Mucosa of rectum (tissue), 2 donors: ENCODE measurements at regions not wholly inside any gene's neighbourhood (a gene's known extent, or its start where the extent isn't known, plus 50 kb on each side); places are given as distances from the start of the nearest gene placed in this dataset.

ENCODE experiments used
- H3K27ac ChIP-seq, 2 donors: one replicate each; pipeline ENCODE4 v1.7.0; 2013; ENCODE audit warnings: inconsistent platforms in 2 of 2, low read depth in 2 of 2, low read length in 2 of 2
- H3K27me3 ChIP-seq, 2 donors: one replicate each; pipeline ENCODE4 v1.7.0; 2013; ENCODE audit warnings: low read length in 2 of 2; ENCODE audit not compliant: control insufficient read depth in 2 of 2, insufficient read depth in 2 of 2
- H3K36me3 ChIP-seq, 2 donors: one replicate each; pipeline ENCODE4 v1.7.0; 2013; ENCODE audit warnings: low read length in 2 of 2; ENCODE audit not compliant: control insufficient read depth in 2 of 2, insufficient read depth in 2 of 2
- H3K4me1 ChIP-seq, 2 donors: one replicate each; pipeline ENCODE4 v1.7.0; 2013; ENCODE audit warnings: low read length in 2 of 2, mild to moderate bottlenecking in 1 of 2; ENCODE audit not compliant: control insufficient read depth in 2 of 2, insufficient read depth in 2 of 2
- H3K4me3 ChIP-seq, 2 donors: one replicate each; pipeline ENCODE4 v1.7.0; 2013; ENCODE audit warnings: low read length in 2 of 2
- H3K9ac ChIP-seq, 2 donors: one replicate each; pipeline ENCODE4 v1.7.0; 2013; ENCODE audit warnings: low read length in 2 of 2, low read depth in 1 of 2, mild to moderate bottlenecking in 1 of 2
- H3K9me3 ChIP-seq, 2 donors: one replicate each; pipeline ENCODE4 v1.7.0; 2013; ENCODE audit warnings: low read length in 2 of 2; ENCODE audit not compliant: control insufficient read depth in 2 of 2
- donor health status: healthy.
- donor health status: Normal muscosa, but diverticular disease.

DNA sequence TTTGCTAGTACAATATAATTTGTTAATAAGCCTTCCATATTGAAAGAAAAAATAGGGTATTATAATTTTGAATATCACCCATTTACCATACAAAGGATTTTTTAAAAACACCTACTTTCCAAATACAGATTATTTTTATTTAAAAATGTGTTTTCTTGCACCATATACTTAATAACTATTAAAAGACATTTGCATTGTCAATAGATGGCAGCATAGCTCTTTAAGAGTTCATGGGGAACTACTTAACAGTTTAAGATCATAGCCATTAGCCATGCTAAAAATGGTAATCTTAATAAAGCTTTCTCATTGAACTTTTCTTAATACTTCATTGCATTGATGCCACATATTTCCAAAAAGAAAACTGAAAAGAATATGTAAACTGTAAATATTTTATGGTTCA is 1995.9 kb downstream of the C4orf33 start:
- no peaks in the 10 kb centered on the region for H3K9me3 ChIP-seq
- H3K27ac ChIP-seq, result no peak overlapping the region
- H3K27me3 ChIP-seq, result no peaks in the 10 kb centered on the region
- H3K36me3 ChIP-seq, result no peaks in the 10 kb centered on the region
- no peaks in the 10 kb centered on the region for H3K4me1 ChIP-seq
- no peak overlapping the region for H3K9ac ChIP-seq
- H3K4me3 ChIP-seq, result no peak overlapping the region

DNA sequence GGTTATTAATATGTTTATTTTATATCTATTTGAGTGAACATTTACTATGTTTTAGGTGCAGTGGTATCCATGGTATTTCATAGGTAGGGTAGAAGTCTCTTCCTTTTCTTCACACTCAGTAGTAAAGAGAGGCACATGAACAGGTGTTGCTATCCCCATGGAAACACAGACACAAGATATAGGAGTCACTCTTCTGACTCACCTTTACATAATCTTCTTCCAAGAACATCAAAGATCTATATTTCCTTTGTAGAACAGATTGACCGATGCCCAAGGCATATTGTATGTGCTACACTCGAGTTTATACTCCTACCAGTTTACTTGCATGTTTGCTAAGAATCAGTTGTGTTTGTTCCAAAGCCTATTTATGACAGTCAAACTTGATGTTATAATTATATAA is 1997.4 kb downstream of the C4orf33 start:
- Histone ChIP-seq H3K36me3 (no peaks in the 10 kb centered on the region), H3K4me1 (no peaks in the 10 kb centered on the region), H3K27me3 (no peaks in the 10 kb centered on the region), H3K9me3 (no peaks in the 10 kb centered on the region), H3K27ac (no peak overlapping the region), H3K9ac (no peak overlapping the region), H3K4me3 (no peak overlapping the region)

DNA sequence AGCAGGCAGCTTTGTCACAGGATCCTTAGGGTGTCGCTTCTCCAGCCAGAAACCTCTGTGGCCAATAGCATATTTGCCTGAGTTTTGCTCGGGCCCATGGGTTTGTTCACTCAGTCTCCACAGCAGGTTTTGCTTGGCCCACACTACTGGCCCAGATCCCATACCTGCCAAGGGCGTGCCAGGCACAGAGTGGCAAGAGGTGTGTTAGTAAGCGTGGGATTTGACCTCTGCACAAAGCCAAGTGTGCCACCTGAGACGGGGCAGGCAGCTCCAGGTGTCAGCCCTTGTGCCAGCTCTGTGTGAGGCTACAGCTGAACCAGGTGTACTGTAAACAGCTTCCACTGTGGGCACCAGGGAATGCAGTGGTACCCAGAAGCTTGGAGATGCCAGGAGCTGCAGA is 2003.0 kb downstream of the C4orf33 start:
- Histone ChIP-seq H3K27ac (no peak overlapping the region), H3K9me3 (peaks cover 0 to 3% of the 10 kb centered on the region in 2 donors), H3K4me1 (no peaks in the 10 kb centered on the region), H3K27me3 (no peaks in the 10 kb centered on the region), H3K9ac (no peak overlapping the region), H3K36me3 (no peaks in the 10 kb centered on the region), H3K4me3 (no peak overlapping the region)

DNA sequence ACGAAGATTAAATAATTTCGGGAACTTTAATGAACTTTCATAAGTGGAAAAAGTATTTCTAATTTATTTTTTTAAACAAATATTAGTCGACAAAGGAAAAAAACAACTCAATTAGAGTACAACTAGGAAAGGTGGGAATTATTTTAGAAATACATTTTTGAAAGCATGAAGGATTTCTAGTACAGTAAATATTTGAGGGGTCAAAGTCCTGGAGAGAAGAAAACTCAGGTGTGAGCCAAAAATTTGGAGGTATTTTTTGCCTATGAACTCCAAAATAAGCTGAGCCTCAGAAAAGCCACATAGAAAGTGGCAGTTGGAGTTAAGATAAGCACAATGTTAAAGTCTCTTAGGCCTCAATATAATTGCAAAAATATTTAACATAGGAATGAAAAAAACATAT is 2017.3 kb downstream of the C4orf33 start:
- Histone ChIP-seq H3K9me3 (no peaks in the 10 kb centered on the region), H3K9ac (no peak overlapping the region), H3K4me1 (no peaks in the 10 kb centered on the region), H3K36me3 (no peaks in the 10 kb centered on the region), H3K4me3 (no peak overlapping the region), H3K27me3 (no peaks in the 10 kb centered on the region), H3K27ac (no peak overlapping the region)

DNA sequence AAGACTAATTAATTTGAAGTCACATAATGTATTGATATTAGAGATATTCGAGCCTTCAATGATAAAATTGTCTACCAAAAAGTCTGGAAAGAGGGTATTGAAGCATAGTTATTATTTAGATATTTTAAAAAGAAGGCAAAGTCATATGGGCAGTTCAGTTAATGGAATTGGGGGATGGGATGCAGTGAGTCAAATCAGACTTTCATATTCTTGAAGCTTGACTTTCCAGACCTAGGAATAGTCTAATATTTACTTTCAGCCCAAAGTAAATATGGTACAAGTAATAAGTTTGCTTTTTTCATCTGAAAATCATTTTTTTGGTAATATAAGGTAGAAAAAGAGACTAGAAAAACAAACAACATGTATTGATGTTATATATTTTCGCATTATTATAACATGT is 2017.8 kb downstream of the C4orf33 start:
- Histone ChIP-seq H3K27me3 (no peaks in the 10 kb centered on the region), H3K4me3 (no peak overlapping the region), H3K4me1 (no peaks in the 10 kb centered on the region), H3K36me3 (no peaks in the 10 kb centered on the region), H3K9me3 (no peaks in the 10 kb centered on the region), H3K9ac (no peak overlapping the region), H3K27ac (no peak overlapping the region)

DNA sequence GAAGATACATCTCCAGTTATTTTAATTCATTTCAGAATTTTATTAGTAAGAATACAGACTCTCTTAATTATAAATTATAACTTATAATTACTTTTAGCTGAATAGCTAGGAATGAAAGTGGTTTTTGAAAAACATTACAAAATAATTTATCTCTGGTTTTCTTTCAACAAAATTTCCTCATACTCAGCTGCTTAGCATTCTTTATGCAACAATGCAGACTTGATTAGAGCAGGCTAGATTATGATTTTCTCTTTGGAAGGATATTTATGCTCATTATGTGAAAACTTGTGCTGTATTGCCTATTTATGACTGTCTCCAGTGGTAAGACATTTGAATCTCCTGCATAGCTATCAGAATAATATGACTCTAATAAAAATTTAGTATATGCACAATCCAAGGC is 2023.7 kb downstream of the C4orf33 start:
- no peak overlapping the region for H3K9ac ChIP-seq
- H3K36me3 ChIP-seq, result no peaks in the 10 kb centered on the region
- H3K4me3 ChIP-seq, result no peak overlapping the region
- no peaks in the 10 kb centered on the region for H3K4me1 ChIP-seq
- H3K27ac ChIP-seq, result no peak overlapping the region
- H3K27me3 ChIP-seq, result no peaks in the 10 kb centered on the region
- no peaks in the 10 kb centered on the region for H3K9me3 ChIP-seq

DNA sequence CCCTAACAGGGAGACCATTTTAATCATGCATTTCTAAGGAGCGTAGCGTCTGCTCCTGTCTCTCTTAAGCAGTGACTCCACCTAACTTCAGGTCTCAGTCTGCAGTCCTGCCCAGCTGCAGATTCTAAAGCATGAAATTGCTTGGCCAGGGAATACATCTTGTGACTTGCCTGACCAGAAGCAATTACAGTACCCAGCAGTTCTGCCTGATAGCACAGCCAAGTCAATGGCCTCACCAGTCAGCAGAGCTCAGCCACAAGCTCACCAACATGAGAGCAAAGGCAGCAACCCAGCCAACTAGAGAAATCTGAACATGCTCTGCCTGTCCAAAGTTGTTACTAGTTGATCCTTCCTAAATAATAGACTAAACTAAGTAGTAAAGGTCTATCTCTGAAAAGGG is 2011.9 kb upstream of the PCDH10 start:
- Histone ChIP-seq H3K9me3 (no peaks in the 10 kb centered on the region), H3K4me1 (no peaks in the 10 kb centered on the region), H3K27ac (no peak overlapping the region), H3K36me3 (no peaks in the 10 kb centered on the region), H3K27me3 (no peaks in the 10 kb centered on the region), H3K4me3 (no peak overlapping the region), H3K9ac (no peak overlapping the region)

DNA sequence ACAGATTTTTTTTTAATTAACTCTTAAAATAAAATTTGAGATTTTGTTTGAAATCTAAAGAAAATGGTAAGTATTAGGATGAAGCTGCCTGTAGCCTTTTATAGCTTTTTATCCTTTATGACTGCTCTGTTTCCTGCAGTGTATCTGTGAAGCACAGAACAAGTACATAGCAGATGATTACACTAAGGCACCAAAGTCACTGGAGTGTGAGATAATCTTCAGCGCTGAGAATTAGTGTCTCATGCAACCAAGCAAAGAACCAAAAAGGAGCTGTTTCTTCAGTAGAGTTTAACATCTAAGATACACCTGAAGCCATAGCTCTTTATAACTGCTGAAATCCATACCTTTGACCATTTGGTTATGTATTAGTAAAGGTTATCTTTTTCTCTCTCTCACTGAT is 1989.8 kb upstream of the PCDH10 start:
- Histone ChIP-seq H3K9ac (no peak overlapping the region), H3K4me3 (no peak overlapping the region), H3K36me3 (no peaks in the 10 kb centered on the region), H3K27ac (no peak overlapping the region), H3K4me1 (no peaks in the 10 kb centered on the region), H3K27me3 (no peaks in the 10 kb centered on the region), H3K9me3 (no peaks in the 10 kb centered on the region)

DNA sequence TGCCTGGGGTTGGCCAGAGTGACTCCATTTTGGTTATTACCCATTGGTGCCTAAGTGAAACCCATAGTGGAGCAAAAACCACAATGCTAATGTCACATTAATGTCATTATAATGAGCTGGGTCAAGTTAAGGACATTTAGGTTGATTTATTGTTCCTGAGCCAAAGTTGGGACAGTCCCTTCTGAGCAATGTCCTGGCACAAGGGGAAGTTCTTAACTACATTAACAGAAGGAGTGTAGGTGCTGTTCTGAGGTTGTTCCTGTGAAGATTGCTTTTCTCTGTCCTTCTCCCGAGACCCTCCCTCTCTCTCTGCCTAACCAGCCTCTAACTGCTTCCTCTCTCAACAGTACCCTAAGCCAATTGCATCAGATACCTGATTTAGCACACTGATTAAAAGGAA is 1956.8 kb upstream of the PCDH10 start:
- no peak overlapping the region for H3K4me3 ChIP-seq
- peaks cover 0 to 8% of the 10 kb centered on the region in 2 donors for H3K9me3 ChIP-seq
- no peak overlapping the region for H3K9ac ChIP-seq
- H3K36me3 ChIP-seq, result no peaks in the 10 kb centered on the region
- H3K4me1 ChIP-seq, result no peaks in the 10 kb centered on the region
- H3K27me3 ChIP-seq, result no peaks in the 10 kb centered on the region
- H3K27ac ChIP-seq, result no peak overlapping the region

DNA sequence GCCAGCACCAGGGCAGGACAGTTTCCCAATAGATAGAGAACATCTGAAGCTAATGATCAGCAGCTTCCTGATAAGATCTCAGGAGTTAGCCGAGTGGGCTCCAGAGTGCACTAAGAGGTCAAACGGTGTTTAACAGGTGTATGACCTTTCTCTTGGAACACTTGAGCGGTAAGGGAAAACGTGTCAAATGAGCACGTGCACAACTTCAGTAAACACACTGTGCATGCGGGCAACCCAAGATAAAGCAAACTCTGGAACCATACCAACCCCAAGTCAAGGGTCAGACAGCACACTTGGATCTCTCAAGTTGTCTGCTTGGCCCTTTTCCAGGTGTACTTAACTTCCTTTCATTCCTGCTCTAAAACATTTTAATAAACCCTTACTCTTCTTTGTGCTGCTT is 1941.5 kb upstream of the PCDH10 start:
- H3K9ac ChIP-seq, result no peak overlapping the region
- H3K9me3 ChIP-seq, result no peaks in the 10 kb centered on the region

DNA sequence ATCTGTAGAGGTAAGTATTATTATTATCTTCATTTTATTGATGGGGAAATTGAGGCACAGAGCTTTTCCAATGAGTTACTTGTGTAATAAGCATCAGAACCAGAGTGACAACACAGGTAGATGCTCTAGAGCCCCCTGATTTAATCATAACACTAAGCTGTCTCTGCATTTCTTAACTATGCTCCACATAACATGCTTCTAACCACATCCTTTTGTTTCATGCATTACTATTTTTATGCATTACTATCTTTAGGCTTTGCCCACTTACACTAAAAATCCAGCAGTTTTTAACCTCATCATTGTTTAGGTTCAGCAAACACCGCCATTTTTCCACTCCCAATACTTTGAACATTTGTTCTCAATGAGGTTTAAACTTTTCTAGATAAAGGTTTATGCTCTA is 1900.8 kb upstream of the PCDH10 start:
- Histone ChIP-seq H3K9me3 (no peaks in the 10 kb centered on the region), H3K4me1 (no peaks in the 10 kb centered on the region), H3K27ac (no peak overlapping the region), H3K27me3 (no peaks in the 10 kb centered on the region), H3K9ac (no peak overlapping the region), H3K36me3 (no peaks in the 10 kb centered on the region), H3K4me3 (no peak overlapping the region)

More for the DNA sequence above, 1941.5 kb upstream of the PCDH10 start:
- Histone ChIP-seq H3K27me3 (no peaks in the 10 kb centered on the region), H3K27ac (no peak overlapping the region), H3K4me3 (no peak overlapping the region), H3K36me3 (no peaks in the 10 kb centered on the region), H3K4me1 (no peaks in the 10 kb centered on the region)
